ENCODE measurements at regions not wholly inside any gene's neighbourhood (a gene's known extent, or its start where the extent isn't known, plus 50 kb on each side); places are given as distances from the start of the nearest gene placed in this dataset.

DNA sequence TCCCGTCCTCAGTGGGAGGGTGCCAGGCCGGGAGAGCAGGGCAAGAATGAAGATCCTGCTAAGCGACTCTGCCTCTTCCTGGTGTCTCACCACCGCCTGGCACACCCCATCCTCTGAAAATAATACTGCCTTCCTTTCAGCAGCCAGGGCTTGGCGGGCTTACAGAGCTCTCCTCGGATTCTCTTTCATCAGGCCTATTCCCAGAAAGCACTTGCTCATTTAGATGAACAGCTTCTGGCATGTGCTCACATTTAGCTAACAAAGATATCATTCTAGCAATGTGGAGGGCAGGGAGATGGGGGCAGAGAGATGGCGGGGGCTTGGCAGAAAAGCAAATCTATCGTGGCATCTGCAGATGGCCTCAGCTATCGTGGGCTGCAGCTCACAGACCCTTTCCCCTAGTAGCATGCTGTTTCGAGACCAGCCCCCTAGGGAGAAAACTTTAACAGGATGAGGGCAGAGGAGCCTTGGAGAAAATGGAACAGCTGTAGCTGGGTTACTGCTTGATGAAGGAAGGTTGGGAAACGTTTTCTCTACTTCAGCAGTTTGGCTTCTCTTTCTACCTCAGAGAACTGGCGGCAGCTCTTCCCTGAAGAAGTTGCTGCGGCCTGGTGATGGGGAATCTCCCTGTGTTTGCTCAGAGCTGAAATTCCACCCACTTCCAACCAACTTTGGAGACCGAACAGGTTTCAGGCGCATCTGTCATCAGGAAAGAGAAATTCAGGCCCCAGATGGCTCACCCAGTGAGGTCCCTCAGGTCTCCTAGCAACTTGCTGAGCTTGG, 102.1 kb downstream of the TMEM174 start:
- Mint-ChIP-seq H3K9me3 (ENCODE audit: low read depth) (no peaks in the 10 kb centered on the region), H3K4me1 (ENCODE audit: low read depth) (peaks cover 2% of the 10 kb centered on the region), H3K27ac (no peak overlapping the region), H3K4me3 (ENCODE audit: low read depth) (no peak overlapping the region), H3K36me3 (ENCODE audit: insufficient read depth) (no peaks in the 10 kb centered on the region), H3K27me3 (peaks cover 48% of the 10 kb centered on the region)
- DNase-seq (ENCODE audit: low spot score, unreplicated experiment), result no peak
- no peak for TF ChIP-seq CTCF (IDR thresholded peaks at IDR 0.05; ENCODE audit: unreplicated experiment)

GRCh38 chr5:73274121-73274520, 101.1 kb downstream of the TMEM174 start:
- Mint-ChIP-seq H3K9me3 (ENCODE audit: low read depth) (no peaks in the 10 kb centered on the region), H3K27ac (no peak overlapping the region), H3K27me3 (peaks cover 42% of the 10 kb centered on the region), H3K4me3 (ENCODE audit: low read depth) (no peak overlapping the region), H3K4me1 (ENCODE audit: low read depth) (peaks cover 2% of the 10 kb centered on the region), H3K36me3 (ENCODE audit: insufficient read depth) (no peaks in the 10 kb centered on the region)
- no peak for TF ChIP-seq CTCF (IDR thresholded peaks at IDR 0.05; ENCODE audit: unreplicated experiment)
- DNase-seq (ENCODE audit: low spot score, unreplicated experiment), result no peak

DNA sequence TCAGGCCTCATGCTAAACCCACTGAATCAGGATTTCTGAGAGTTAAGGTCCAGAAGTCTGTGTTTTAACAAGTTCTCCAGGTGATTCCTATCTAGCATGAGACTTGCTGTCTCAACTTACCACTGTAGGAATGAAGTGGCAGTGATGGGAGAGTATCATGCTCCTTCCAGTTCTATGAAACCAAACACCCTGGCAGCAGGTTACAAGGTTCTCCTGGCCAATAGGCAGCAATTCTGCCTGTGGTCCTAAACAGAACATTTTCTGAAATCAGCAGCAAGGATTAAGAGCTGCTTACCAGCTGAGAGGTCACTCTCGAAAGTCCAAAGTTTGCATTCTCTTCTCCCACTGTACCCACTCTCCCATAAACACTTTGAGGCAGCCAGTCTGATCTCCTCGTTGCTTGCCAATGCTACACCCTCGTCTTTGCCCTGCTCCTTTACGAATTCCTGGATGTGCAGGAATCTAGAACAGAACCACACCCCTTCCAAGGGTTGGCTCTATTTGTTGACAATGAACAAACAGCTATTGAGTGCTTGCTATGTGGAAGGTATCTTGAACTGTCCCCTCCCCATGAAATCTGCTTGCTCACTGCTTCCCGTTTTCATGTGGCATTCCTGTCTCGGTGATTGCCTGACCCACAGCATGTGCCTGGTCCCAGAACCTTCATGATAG, 100.5 kb downstream of the TMEM174 start:
- Mint-ChIP-seq H3K27ac (no peak overlapping the region), H3K27me3 (peaks cover 38% of the 10 kb centered on the region), H3K4me3 (ENCODE audit: low read depth) (no peak overlapping the region), H3K36me3 (ENCODE audit: insufficient read depth) (no peaks in the 10 kb centered on the region), H3K9me3 (ENCODE audit: low read depth) (no peaks in the 10 kb centered on the region), H3K4me1 (ENCODE audit: low read depth) (peaks cover 2% of the 10 kb centered on the region)
- no peak for TF ChIP-seq CTCF (IDR thresholded peaks at IDR 0.05; ENCODE audit: unreplicated experiment)
- no peak for DNase-seq (ENCODE audit: low spot score, unreplicated experiment)

DNA sequence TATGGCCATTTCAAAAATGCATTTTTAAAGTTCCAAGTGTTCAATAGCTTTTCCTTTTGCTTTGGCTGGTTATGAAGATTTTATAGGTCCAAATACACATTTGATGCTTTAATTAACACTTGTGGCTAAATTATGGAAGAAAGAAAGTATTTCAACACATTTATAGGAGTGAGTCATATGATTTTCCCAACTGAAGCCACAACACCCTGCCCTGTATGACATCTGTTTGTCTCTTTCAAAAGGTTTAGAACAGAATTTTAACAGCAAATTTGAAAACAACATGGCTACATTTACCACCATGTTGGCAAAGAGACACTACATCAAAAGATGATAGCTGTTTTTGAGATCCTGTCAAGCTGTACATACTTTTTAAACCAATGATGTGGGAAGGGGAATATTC, 99.4 kb downstream of the TMEM174 start:
- H3K27me3 Mint-ChIP-seq, result peaks cover 40% of the 10 kb centered on the region
- H3K4me1 Mint-ChIP-seq (ENCODE audit: low read depth), result peaks cover 4% of the 10 kb centered on the region
- H3K27ac Mint-ChIP-seq, result no peak overlapping the region
- no peaks in the 10 kb centered on the region for H3K9me3 Mint-ChIP-seq (ENCODE audit: low read depth)
- DNase-seq (ENCODE audit: low spot score, unreplicated experiment), result no peak
- H3K4me3 Mint-ChIP-seq (ENCODE audit: low read depth), result no peak overlapping the region
- no peak for TF ChIP-seq CTCF (IDR thresholded peaks at IDR 0.05; ENCODE audit: unreplicated experiment)
- H3K36me3 Mint-ChIP-seq (ENCODE audit: insufficient read depth), result no peaks in the 10 kb centered on the region

GRCh38 chr5:73268826-73269225, 95.8 kb downstream of the TMEM174 start:
- H3K27me3 Mint-ChIP-seq, result peaks cover 43% of the 10 kb centered on the region

More at GRCh38 chr5:73268826-73269225, 95.8 kb downstream of the TMEM174 start:
- H3K27ac Mint-ChIP-seq, result no peak overlapping the region
- no peak overlapping the region for H3K4me3 Mint-ChIP-seq (ENCODE audit: low read depth)
- no peak for TF ChIP-seq CTCF (IDR thresholded peaks at IDR 0.05; ENCODE audit: unreplicated experiment)
- no peak for DNase-seq (ENCODE audit: low spot score, unreplicated experiment)
- H3K9me3 Mint-ChIP-seq (ENCODE audit: low read depth), result no peaks in the 10 kb centered on the region
- H3K36me3 Mint-ChIP-seq (ENCODE audit: insufficient read depth), result no peaks in the 10 kb centered on the region
- H3K4me1 Mint-ChIP-seq (ENCODE audit: low read depth), result peaks cover 8% of the 10 kb centered on the region

All from progenitor cell of endocrine pancreas (in vitro differentiated cells).